ENCODE measurements at regions not wholly inside any gene's neighbourhood (a gene's known extent, or its start where the extent isn't known, plus 50 kb on each side); places are given as distances from the start of the nearest gene placed in this dataset.
"Not testable (repeated sequence)": the region's sequence is repeated elsewhere in the genome, so short reads cannot be mapped to it uniquely, and the experiment has no call there.

- no peak overlapping the region for H3K27ac ChIP-seq (ENCODE audit: low read depth, low read length)
- H3K4me3 ChIP-seq (ENCODE audit: low read depth, low read length), result no peak overlapping the region
- H2AFZ ChIP-seq (ENCODE audit: low read length, unreplicated experiment), result no peak overlapping the region
- peaks cover 32% of the 10 kb centered on the region for H3K27me3 ChIP-seq (ENCODE audit: insufficient read depth, low read length)
- H3K4me1 ChIP-seq (ENCODE audit: control insufficient read depth, insufficient read depth, low read length, unreplicated experiment), result no peaks in the 10 kb centered on the region
- no peaks in the 10 kb centered on the region for H3K36me3 ChIP-seq (ENCODE audit: insufficient read depth, low read length)
- H3K79me2 ChIP-seq (ENCODE audit: control insufficient read depth, insufficient read depth, low read length, unreplicated experiment), result no peaks in the 10 kb centered on the region
These were observed 740.7 kb downstream of the CDH18 start for GRCh38 chr5:19247302-19247701.

GRCh38 chr5:19256036-19256435 is 732.0 kb downstream of the CDH18 start:
- Histone ChIP-seq H3K27ac (ENCODE audit: low read depth, low read length) (no peak overlapping the region), H3K4me1 (ENCODE audit: control insufficient read depth, insufficient read depth, low read length, unreplicated experiment) (no peaks in the 10 kb centered on the region), H3K36me3 (ENCODE audit: insufficient read depth, low read length) (no peaks in the 10 kb centered on the region), H3K4me3 (ENCODE audit: low read depth, low read length) (no peak overlapping the region), H2AFZ (ENCODE audit: low read length, unreplicated experiment) (no peak overlapping the region), H3K79me2 (ENCODE audit: control insufficient read depth, insufficient read depth, low read length, unreplicated experiment) (no peaks in the 10 kb centered on the region), H3K27me3 (ENCODE audit: insufficient read depth, low read length) (peaks cover 8% of the 10 kb centered on the region)

GRCh38 chr5:19258686-19259085 is 729.3 kb downstream of the CDH18 start:
- H3K4me1 ChIP-seq (ENCODE audit: control insufficient read depth, insufficient read depth, low read length, unreplicated experiment), result no peaks in the 10 kb centered on the region
- no peak overlapping the region for H3K4me3 ChIP-seq (ENCODE audit: low read depth, low read length)
- H3K36me3 ChIP-seq (ENCODE audit: insufficient read depth, low read length), result no peaks in the 10 kb centered on the region
- H3K79me2 ChIP-seq (ENCODE audit: control insufficient read depth, insufficient read depth, low read length, unreplicated experiment), result no peaks in the 10 kb centered on the region
- no peak overlapping the region for H2AFZ ChIP-seq (ENCODE audit: low read length, unreplicated experiment)
- no peak overlapping the region for H3K27ac ChIP-seq (ENCODE audit: low read depth, low read length)
- no peaks in the 10 kb centered on the region; the same call in 1 of the 2 replicates for H3K27me3 ChIP-seq (ENCODE audit: insufficient read depth, low read length)

GRCh38 chr5:19261879-19262278 is 726.1 kb downstream of the CDH18 start:
- Histone ChIP-seq H3K36me3 (ENCODE audit: insufficient read depth, low read length) (no peaks in the 10 kb centered on the region), H3K4me1 (ENCODE audit: control insufficient read depth, insufficient read depth, low read length, unreplicated experiment) (no peaks in the 10 kb centered on the region), H2AFZ (ENCODE audit: low read length, unreplicated experiment) (no peak overlapping the region), H3K27me3 (ENCODE audit: insufficient read depth, low read length) (peaks cover 15% of the 10 kb centered on the region; the same call in 1 of the 2 replicates), H3K27ac (ENCODE audit: low read depth, low read length) (no peak overlapping the region), H3K4me3 (ENCODE audit: low read depth, low read length) (no peak overlapping the region), H3K79me2 (ENCODE audit: control insufficient read depth, insufficient read depth, low read length, unreplicated experiment) (no peaks in the 10 kb centered on the region)

GRCh38 chr5:19264821-19265220 is 723.2 kb downstream of the CDH18 start:
- no peak overlapping the region for H2AFZ ChIP-seq (ENCODE audit: low read length, unreplicated experiment)

GRCh38 chr5:19266791-19267190 is 721.2 kb downstream of the CDH18 start:
- Histone ChIP-seq H3K27ac (ENCODE audit: low read depth, low read length) (no peak overlapping the region), H3K4me1 (ENCODE audit: control insufficient read depth, insufficient read depth, low read length, unreplicated experiment) (no peaks in the 10 kb centered on the region)

More at GRCh38 chr5:19264821-19265220, 723.2 kb downstream of the CDH18 start:
- no peaks in the 10 kb centered on the region for H3K79me2 ChIP-seq (ENCODE audit: control insufficient read depth, insufficient read depth, low read length, unreplicated experiment)
- peaks cover 22% of the 10 kb centered on the region for H3K27me3 ChIP-seq (ENCODE audit: insufficient read depth, low read length)
- H3K27ac ChIP-seq (ENCODE audit: low read depth, low read length), result no peak overlapping the region
- no peaks in the 10 kb centered on the region for H3K4me1 ChIP-seq (ENCODE audit: control insufficient read depth, insufficient read depth, low read length, unreplicated experiment)
- no peak overlapping the region for H3K4me3 ChIP-seq (ENCODE audit: low read depth, low read length)
- no peaks in the 10 kb centered on the region for H3K36me3 ChIP-seq (ENCODE audit: insufficient read depth, low read length)

GRCh38 chr5:19270153-19270552 is 717.8 kb downstream of the CDH18 start:
- no peak overlapping the region for H3K27ac ChIP-seq (ENCODE audit: low read depth, low read length)
- H2AFZ ChIP-seq (ENCODE audit: low read length, unreplicated experiment), result no peak overlapping the region
- no peaks in the 10 kb centered on the region for H3K79me2 ChIP-seq (ENCODE audit: control insufficient read depth, insufficient read depth, low read length, unreplicated experiment)
- H3K4me1 ChIP-seq (ENCODE audit: control insufficient read depth, insufficient read depth, low read length, unreplicated experiment), result no peaks in the 10 kb centered on the region
- H3K36me3 ChIP-seq (ENCODE audit: insufficient read depth, low read length), result no peaks in the 10 kb centered on the region
- peaks cover 26% of the 10 kb centered on the region for H3K27me3 ChIP-seq (ENCODE audit: insufficient read depth, low read length)
- H3K4me3 ChIP-seq (ENCODE audit: low read depth, low read length), result no peak overlapping the region

More at GRCh38 chr5:19266791-19267190, 721.2 kb downstream of the CDH18 start:
- H3K27me3 ChIP-seq (ENCODE audit: insufficient read depth, low read length), result peaks cover 26% of the 10 kb centered on the region
- no peaks in the 10 kb centered on the region for H3K79me2 ChIP-seq (ENCODE audit: control insufficient read depth, insufficient read depth, low read length, unreplicated experiment)
- no peaks in the 10 kb centered on the region for H3K36me3 ChIP-seq (ENCODE audit: insufficient read depth, low read length)
- H3K4me3 ChIP-seq (ENCODE audit: low read depth, low read length), result no peak overlapping the region
- H2AFZ ChIP-seq (ENCODE audit: low read length, unreplicated experiment), result no peak overlapping the region

- Histone ChIP-seq H3K36me3 (ENCODE audit: insufficient read depth, low read length) (no peaks in the 10 kb centered on the region), H3K79me2 (ENCODE audit: control insufficient read depth, insufficient read depth, low read length, unreplicated experiment) (no peaks in the 10 kb centered on the region), H3K27ac (ENCODE audit: low read depth, low read length) (no peak overlapping the region)
These were observed 713.4 kb downstream of the CDH18 start for GRCh38 chr5:19274578-19274977.

GRCh38 chr5:19285286-19285685 is 702.7 kb downstream of the CDH18 start:
- Histone ChIP-seq H3K4me1 (ENCODE audit: control insufficient read depth, insufficient read depth, low read length, unreplicated experiment) (no peaks in the 10 kb centered on the region), H3K4me3 (ENCODE audit: low read depth, low read length) (no peak overlapping the region), H3K79me2 (ENCODE audit: control insufficient read depth, insufficient read depth, low read length, unreplicated experiment) (no peaks in the 10 kb centered on the region), H3K27ac (ENCODE audit: low read depth, low read length) (no peak overlapping the region), H3K36me3 (ENCODE audit: insufficient read depth, low read length) (no peaks in the 10 kb centered on the region), H2AFZ (ENCODE audit: low read length, unreplicated experiment) (no peak overlapping the region), H3K27me3 (ENCODE audit: insufficient read depth, low read length) (peaks cover 3% of the 10 kb centered on the region; the same call in 1 of the 2 replicates)

More at GRCh38 chr5:19274578-19274977, 713.4 kb downstream of the CDH18 start:
- Histone ChIP-seq H3K4me3 (ENCODE audit: low read depth, low read length) (no peak overlapping the region), H2AFZ (ENCODE audit: low read length, unreplicated experiment) (no peak overlapping the region), H3K4me1 (ENCODE audit: control insufficient read depth, insufficient read depth, low read length, unreplicated experiment) (no peaks in the 10 kb centered on the region), H3K27me3 (ENCODE audit: insufficient read depth, low read length) (peaks cover 4% of the 10 kb centered on the region; the same call in 1 of the 2 replicates)

- not testable (repeated sequence) for H3K27ac ChIP-seq (ENCODE audit: low read depth, low read length); H3K4me1 ChIP-seq (ENCODE audit: control insufficient read depth, insufficient read depth, low read length, unreplicated experiment); H2AFZ ChIP-seq (ENCODE audit: low read length, unreplicated experiment); H3K36me3 ChIP-seq (ENCODE audit: insufficient read depth, low read length); H3K4me3 ChIP-seq (ENCODE audit: low read depth, low read length); H3K27me3 ChIP-seq (ENCODE audit: insufficient read depth, low read length); H3K79me2 ChIP-seq (ENCODE audit: control insufficient read depth, insufficient read depth, low read length, unreplicated experiment)
These were observed 700.3 kb downstream of the CDH18 start for GRCh38 chr5:19287548-19288277.

GRCh38 chr5:19288311-19288710 is 699.7 kb downstream of the CDH18 start:
- H3K36me3 ChIP-seq (ENCODE audit: insufficient read depth, low read length); H3K4me1 ChIP-seq (ENCODE audit: control insufficient read depth, insufficient read depth, low read length, unreplicated experiment): not testable (repeated sequence)

More at GRCh38 chr5:19288311-19288710, 699.7 kb downstream of the CDH18 start:
- H3K27me3 ChIP-seq (ENCODE audit: insufficient read depth, low read length); H3K4me3 ChIP-seq (ENCODE audit: low read depth, low read length); H3K27ac ChIP-seq (ENCODE audit: low read depth, low read length); H2AFZ ChIP-seq (ENCODE audit: low read length, unreplicated experiment); H3K79me2 ChIP-seq (ENCODE audit: control insufficient read depth, insufficient read depth, low read length, unreplicated experiment): not testable (repeated sequence)
